WTC11 (cell line): ENCODE measurements at regions not wholly inside any gene's neighbourhood (a gene's known extent, or its start where the extent isn't known, plus 50 kb on each side); places are given as distances from the start of the nearest gene placed in this dataset.

ENCODE experiments used
- ATAC-seq: fragments of 200-7000 bp; cut with Tn5 transposase; 2 replicates; pipeline ENCODE4 v1.10.0; 2021; ENCODE audit warnings: mild to moderate bottlenecking, moderate library complexity
- CTCF ChIA-PET: fragments of 300-600 bp; sonication (Branson Sonifier 250); formaldehyde crosslinking; loops from one replicate; lab custom pipeline; 2021; ENCODE audit warnings: antibody characterized with exemption; lab: Charles Lee
- POLR2A ChIA-PET: fragments of 350-600 bp; sonication (Branson Sonifier 250); formaldehyde crosslinking; loops from one replicate; lab custom pipeline; 2021; ENCODE audit warnings: antibody characterized with exemption; lab: Charles Lee
- DNase-seq: peaks from one replicate; pipeline ENCODE4 v3.0.0; 2021; ENCODE audit warnings: low spot score
- H3K27ac Mint-ChIP-seq: 2 replicates; pipeline ENCODE4 v1.8.0; 2021; ENCODE audit warnings: mixed read lengths
- H3K27me3 Mint-ChIP-seq: 2 replicates; pipeline ENCODE4 v1.8.0; 2021; ENCODE audit warnings: low read depth, mild to moderate bottlenecking, moderate library complexity, mixed read lengths
- H3K36me3 Mint-ChIP-seq: 2 replicates; pipeline ENCODE4 v1.8.0; 2021; ENCODE audit warnings: mixed read lengths
- H3K4me1 Mint-ChIP-seq: 2 replicates; pipeline ENCODE4 v1.8.0; 2022; ENCODE audit warnings: mixed read lengths
- H3K4me3 Mint-ChIP-seq: 2 replicates; pipeline ENCODE4 v1.8.0; 2021; ENCODE audit warnings: mild to moderate bottlenecking, moderate library complexity, mixed read lengths
- H3K9me3 Mint-ChIP-seq: 2 replicates; pipeline ENCODE4 v1.8.0; 2021; ENCODE audit warnings: mixed read lengths
- ATF1 ChIP-seq: sonication (generic); formaldehyde crosslinking; IDR thresholded peaks from 2 replicates; pipeline ENCODE4 v1.8.1; 2023; ENCODE audit warnings: mild to moderate bottlenecking, moderate library complexity, missing genetic modification reagents
- CREB1 ChIP-seq: sonication (generic); formaldehyde crosslinking; IDR thresholded peaks from 2 replicates; pipeline ENCODE4 v1.8.0; 2023; ENCODE audit warnings: mild to moderate bottlenecking, missing genetic modification reagents
- ELF4 ChIP-seq: sonication (generic); formaldehyde crosslinking; IDR thresholded peaks from 2 replicates; pipeline ENCODE4 v1.8.1; 2022; ENCODE audit warnings: low read depth, mild to moderate bottlenecking, moderate library complexity, missing genetic modification reagents
- EMX1 ChIP-seq: fragments of 250-450 bp; sonication (Bioruptor Pico); IDR thresholded peaks from 2 replicates; pipeline ENCODE4 v1.8.0; 2021; ENCODE audit warnings: mild to moderate bottlenecking
- FOXJ3 ChIP-seq: sonication (generic); formaldehyde crosslinking; IDR thresholded peaks from 2 replicates; pipeline ENCODE4 v1.9.0; 2021; ENCODE audit warnings: missing genetic modification reagents, mild to moderate bottlenecking, borderline replicate concordance
- HMGA2 ChIP-seq: fragments of 250-450 bp; sonication (Bioruptor Pico); IDR thresholded peaks from 2 replicates; pipeline ENCODE4 v1.4.0; 2021; ENCODE audit warnings: mild to moderate bottlenecking, moderate library complexity
- MYBL2 ChIP-seq: sonication (generic); formaldehyde crosslinking; IDR thresholded peaks from 2 replicates; pipeline ENCODE4 v1.8.1; 2023; ENCODE audit warnings: mild to moderate bottlenecking, moderate library complexity, missing genetic modification reagents
- NFE2L1 ChIP-seq: sonication (generic); formaldehyde crosslinking; IDR thresholded peaks from 2 replicates; pipeline ENCODE4 v1.8.1; 2023; ENCODE audit warnings: missing genetic modification reagents
- NR3C1 ChIP-seq: sonication (generic); formaldehyde crosslinking; conservative IDR thresholded peaks from 2 replicates; pipeline ENCODE4 v1.8.1; 2023; ENCODE audit warnings: low read depth, mild to moderate bottlenecking, missing genetic modification reagents
- TEAD4 ChIP-seq: sonication (generic); formaldehyde crosslinking; IDR thresholded peaks from 2 replicates; pipeline ENCODE4 v1.8.0; 2022; ENCODE audit warnings: mild to moderate bottlenecking, missing genetic modification reagents
- TP53 ChIP-seq: sonication (generic); formaldehyde crosslinking; IDR thresholded peaks from 2 replicates; pipeline ENCODE4 v1.8.1; 2023; ENCODE audit warnings: mild to moderate bottlenecking, missing genetic modification reagents
- ZNF423 ChIP-seq: fragments of 250-450 bp; sonication (Bioruptor Pico); IDR thresholded peaks from 2 replicates; pipeline ENCODE4 v2.1.2; 2022; ENCODE audit warnings: mild to moderate bottlenecking, moderate library complexity
- TF ChIP-seq, protein P1 (sequence below): fragments of 250-450 bp; sonication (Bioruptor Pico); IDR thresholded peaks from 2 replicates; pipeline ENCODE4 v2.1.2; 2022; ENCODE audit warnings: mild to moderate bottlenecking, moderate library complexity
- TF ChIP-seq, protein P2 (sequence below): fragments of 250-450 bp; sonication (Bioruptor Pico); IDR thresholded peaks from 2 replicates; pipeline ENCODE4 v1.9.0; 2021; ENCODE audit warnings: mild to moderate bottlenecking
- TF ChIP-seq, protein P3 (sequence below): sonication (generic); formaldehyde crosslinking; IDR thresholded peaks from 2 replicates; pipeline ENCODE4 v1.8.1; 2022; ENCODE audit warnings: mild to moderate bottlenecking, moderate library complexity, missing genetic modification reagents
- TF ChIP-seq, protein P4 (sequence below): sonication (generic); formaldehyde crosslinking; IDR thresholded peaks from 2 replicates; pipeline ENCODE4 v1.8.1; 2022; ENCODE audit warnings: missing genetic modification reagents, borderline replicate concordance
- TF ChIP-seq, protein P5 (sequence below): sonication (generic); formaldehyde crosslinking; IDR thresholded peaks from 2 replicates; pipeline ENCODE4 v1.8.0; 2022; ENCODE audit warnings: mild to moderate bottlenecking, missing genetic modification reagents
- TF ChIP-seq, protein P6 (sequence below): sonication (generic); formaldehyde crosslinking; IDR thresholded peaks from 2 replicates; pipeline ENCODE4 v1.8.1; 2023; ENCODE audit warnings: mild to moderate bottlenecking, missing genetic modification reagents
- TF ChIP-seq, protein P7 (sequence below): sonication (generic); formaldehyde crosslinking; IDR thresholded peaks from 2 replicates; pipeline ENCODE4 v1.8.1; 2023; ENCODE audit warnings: mild to moderate bottlenecking, moderate library complexity, missing genetic modification reagents
- TF ChIP-seq, protein P8 (sequence below): sonication (generic); formaldehyde crosslinking; conservative IDR thresholded peaks from 2 replicates; pipeline ENCODE4 v1.8.1; 2023; ENCODE audit warnings: mild to moderate bottlenecking, low read depth, missing genetic modification reagents, moderate library complexity

DNA sequence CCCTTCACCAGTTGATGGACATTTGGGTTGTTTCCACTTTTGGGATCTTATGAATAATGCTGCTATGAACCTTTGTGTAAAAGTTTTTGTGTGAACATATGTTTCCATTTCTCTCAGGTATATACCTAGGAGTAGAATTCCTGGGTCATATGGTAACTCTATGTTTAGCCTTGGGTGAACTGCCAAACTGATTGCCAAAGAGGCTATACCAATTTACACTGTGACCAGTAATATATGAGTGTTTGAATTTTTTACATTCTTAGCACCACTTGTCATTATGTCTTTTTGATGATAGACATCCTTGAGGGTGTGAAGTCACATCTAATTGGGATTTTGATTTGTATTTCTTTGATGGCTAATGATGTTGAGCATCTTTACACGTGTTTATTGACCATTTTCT is 290.1 kb downstream of the DUSP10 start:
- no peaks in the 10 kb centered on the region; the same call in 1 of the 2 replicates for H3K36me3 Mint-ChIP-seq
- peaks cover 16% of the 10 kb centered on the region for H3K9me3 Mint-ChIP-seq
- H3K27me3 Mint-ChIP-seq = no peaks in the 10 kb centered on the region
- POLR2A ChIA-PET = no interaction called here
- peaks cover 5% of the 10 kb centered on the region; the same call in 1 of the 2 replicates for H3K4me1 Mint-ChIP-seq
- ATAC-seq (no peak), DNase-seq (no peak)
- H3K4me3 Mint-ChIP-seq = no peak overlapping the region
- no peak overlapping the region for H3K27ac Mint-ChIP-seq
- TF ChIP-seq, protein P1, sequence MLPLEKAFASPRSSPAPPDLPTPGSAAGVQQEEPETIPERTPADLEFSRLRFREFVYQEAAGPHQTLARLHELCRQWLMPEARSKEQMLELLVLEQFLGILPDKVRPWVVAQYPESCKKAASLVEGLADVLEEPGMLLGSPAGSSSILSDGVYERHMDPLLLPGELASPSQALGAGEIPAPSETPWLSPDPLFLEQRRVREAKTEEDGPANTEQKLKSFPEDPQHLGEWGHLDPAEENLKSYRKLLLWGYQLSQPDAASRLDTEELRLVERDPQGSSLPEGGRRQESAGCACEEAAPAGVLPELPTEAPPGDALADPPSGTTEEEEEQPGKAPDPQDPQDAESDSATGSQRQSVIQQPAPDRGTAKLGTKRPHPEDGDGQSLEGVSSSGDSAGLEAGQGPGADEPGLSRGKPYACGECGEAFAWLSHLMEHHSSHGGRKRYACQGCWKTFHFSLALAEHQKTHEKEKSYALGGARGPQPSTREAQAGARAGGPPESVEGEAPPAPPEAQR (CRISPR knock-in tag) = no peak
- TF ChIP-seq, protein P2, sequence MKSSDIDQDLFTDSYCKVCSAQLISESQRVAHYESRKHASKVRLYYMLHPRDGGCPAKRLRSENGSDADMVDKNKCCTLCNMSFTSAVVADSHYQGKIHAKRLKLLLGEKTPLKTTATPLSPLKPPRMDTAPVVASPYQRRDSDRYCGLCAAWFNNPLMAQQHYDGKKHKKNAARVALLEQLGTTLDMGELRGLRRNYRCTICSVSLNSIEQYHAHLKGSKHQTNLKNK = no peak
- TF ChIP-seq, protein P3, sequence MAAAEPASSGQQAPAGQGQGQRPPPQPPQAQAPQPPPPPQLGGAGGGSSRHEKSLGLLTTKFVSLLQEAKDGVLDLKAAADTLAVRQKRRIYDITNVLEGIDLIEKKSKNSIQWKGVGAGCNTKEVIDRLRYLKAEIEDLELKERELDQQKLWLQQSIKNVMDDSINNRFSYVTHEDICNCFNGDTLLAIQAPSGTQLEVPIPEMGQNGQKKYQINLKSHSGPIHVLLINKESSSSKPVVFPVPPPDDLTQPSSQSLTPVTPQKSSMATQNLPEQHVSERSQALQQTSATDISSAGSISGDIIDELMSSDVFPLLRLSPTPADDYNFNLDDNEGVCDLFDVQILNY (CRISPR knock-in tag) = no peak
- TF ChIP-seq EMX1 (CRISPR knock-in tag) (no peak), ZNF423 (CRISPR knock-in tag) (no peak), HMGA2 (CRISPR knock-in tag) (no peak), ATF1 (CRISPR knock-in tag) (no peak), FOXJ3 (CRISPR knock-in tag) (no peak)
- TF ChIP-seq, all 79 proteins: peak for 0
- CTCF ChIA-PET = no interaction called here

DNA sequence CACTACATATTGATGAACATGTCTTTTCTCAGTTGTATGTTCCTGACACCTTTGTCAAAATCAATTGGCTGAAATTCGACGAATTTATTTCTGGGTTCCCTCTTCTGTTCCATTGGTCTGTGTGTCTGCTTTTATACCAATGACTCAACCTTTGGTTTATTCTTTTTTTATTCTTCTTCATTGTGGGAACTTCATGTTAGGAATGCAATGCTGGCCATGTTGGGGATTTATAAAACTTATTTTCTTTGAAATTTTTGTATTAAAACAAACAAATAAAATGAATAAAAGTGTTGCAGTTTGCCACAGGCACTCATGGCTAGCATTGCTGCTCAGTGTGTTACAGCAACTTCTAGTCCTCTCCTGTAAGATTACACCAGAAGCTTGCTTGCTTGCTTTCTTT is 287.8 kb downstream of the DUSP10 start:
- Mint-ChIP-seq H3K27ac (no peak overlapping the region), H3K27me3 (no peaks in the 10 kb centered on the region), H3K36me3 (no peaks in the 10 kb centered on the region; the same call in 1 of the 2 replicates), H3K4me1 (peaks cover 9% of the 10 kb centered on the region; the same call in 1 of the 2 replicates), H3K9me3 (peaks cover 16% of the 10 kb centered on the region), H3K4me3 (no peak overlapping the region)
- ATAC-seq = no peak
- ChIA-PET CTCF (no interaction called here), POLR2A (no interaction called here)
- no peak for DNase-seq
- TF ChIP-seq, protein P4, sequence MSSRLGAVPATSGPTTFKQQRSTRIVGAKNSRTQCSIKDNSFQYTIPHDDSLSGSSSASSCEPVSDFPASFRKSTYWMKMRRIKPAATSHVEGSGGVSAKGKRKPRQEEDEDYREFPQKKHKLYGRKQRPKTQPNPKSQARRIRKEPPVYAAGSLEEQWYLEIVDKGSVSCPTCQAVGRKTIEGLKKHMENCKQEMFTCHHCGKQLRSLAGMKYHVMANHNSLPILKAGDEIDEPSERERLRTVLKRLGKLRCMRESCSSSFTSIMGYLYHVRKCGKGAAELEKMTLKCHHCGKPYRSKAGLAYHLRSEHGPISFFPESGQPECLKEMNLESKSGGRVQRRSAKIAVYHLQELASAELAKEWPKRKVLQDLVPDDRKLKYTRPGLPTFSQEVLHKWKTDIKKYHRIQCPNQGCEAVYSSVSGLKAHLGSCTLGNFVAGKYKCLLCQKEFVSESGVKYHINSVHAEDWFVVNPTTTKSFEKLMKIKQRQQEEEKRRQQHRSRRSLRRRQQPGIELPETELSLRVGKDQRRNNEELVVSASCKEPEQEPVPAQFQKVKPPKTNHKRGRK = no peak
- TF ChIP-seq, protein P5, sequence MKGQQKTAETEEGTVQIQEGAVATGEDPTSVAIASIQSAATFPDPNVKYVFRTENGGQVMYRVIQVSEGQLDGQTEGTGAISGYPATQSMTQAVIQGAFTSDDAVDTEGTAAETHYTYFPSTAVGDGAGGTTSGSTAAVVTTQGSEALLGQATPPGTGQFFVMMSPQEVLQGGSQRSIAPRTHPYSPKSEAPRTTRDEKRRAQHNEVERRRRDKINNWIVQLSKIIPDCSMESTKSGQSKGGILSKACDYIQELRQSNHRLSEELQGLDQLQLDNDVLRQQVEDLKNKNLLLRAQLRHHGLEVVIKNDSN (CRISPR knock-in tag) = no peak
- no peak for TF ChIP-seq TEAD4 (CRISPR knock-in tag)
- TF ChIP-seq ELF4 (CRISPR knock-in tag) = no peak
- TF ChIP-seq, protein P6, sequence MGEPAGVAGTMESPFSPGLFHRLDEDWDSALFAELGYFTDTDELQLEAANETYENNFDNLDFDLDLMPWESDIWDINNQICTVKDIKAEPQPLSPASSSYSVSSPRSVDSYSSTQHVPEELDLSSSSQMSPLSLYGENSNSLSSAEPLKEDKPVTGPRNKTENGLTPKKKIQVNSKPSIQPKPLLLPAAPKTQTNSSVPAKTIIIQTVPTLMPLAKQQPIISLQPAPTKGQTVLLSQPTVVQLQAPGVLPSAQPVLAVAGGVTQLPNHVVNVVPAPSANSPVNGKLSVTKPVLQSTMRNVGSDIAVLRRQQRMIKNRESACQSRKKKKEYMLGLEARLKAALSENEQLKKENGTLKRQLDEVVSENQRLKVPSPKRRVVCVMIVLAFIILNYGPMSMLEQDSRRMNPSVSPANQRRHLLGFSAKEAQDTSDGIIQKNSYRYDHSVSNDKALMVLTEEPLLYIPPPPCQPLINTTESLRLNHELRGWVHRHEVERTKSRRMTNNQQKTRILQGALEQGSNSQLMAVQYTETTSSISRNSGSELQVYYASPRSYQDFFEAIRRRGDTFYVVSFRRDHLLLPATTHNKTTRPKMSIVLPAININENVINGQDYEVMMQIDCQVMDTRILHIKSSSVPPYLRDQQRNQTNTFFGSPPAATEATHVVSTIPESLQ (CRISPR knock-in tag) = no peak
- TF ChIP-seq NFE2L1 (CRISPR knock-in tag) = no peak
- TF ChIP-seq CREB1 (CRISPR knock-in tag) = no peak
- TF ChIP-seq MYBL2 (CRISPR knock-in tag) = no peak
- no peak for TF ChIP-seq NR3C1 (CRISPR knock-in tag)
- TF ChIP-seq, protein P7, sequence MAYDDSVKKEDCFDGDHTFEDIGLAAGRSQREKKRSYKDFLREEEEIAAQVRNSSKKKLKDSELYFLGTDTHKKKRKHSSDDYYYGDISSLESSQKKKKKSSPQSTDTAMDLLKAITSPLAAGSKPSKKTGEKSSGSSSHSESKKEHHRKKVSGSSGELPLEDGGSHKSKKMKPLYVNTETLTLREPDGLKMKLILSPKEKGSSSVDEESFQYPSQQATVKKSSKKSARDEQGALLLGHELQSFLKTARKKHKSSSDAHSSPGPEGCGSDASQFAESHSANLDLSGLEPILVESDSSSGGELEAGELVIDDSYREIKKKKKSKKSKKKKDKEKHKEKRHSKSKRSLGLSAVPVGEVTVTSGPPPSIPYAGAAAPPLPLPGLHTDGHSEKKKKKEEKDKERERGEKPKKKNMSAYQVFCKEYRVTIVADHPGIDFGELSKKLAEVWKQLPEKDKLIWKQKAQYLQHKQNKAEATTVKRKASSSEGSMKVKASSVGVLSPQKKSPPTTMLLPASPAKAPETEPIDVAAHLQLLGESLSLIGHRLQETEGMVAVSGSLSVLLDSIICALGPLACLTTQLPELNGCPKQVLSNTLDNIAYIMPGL = no peak
- TF ChIP-seq TP53 = no peak
- TF ChIP-seq, protein P8, sequence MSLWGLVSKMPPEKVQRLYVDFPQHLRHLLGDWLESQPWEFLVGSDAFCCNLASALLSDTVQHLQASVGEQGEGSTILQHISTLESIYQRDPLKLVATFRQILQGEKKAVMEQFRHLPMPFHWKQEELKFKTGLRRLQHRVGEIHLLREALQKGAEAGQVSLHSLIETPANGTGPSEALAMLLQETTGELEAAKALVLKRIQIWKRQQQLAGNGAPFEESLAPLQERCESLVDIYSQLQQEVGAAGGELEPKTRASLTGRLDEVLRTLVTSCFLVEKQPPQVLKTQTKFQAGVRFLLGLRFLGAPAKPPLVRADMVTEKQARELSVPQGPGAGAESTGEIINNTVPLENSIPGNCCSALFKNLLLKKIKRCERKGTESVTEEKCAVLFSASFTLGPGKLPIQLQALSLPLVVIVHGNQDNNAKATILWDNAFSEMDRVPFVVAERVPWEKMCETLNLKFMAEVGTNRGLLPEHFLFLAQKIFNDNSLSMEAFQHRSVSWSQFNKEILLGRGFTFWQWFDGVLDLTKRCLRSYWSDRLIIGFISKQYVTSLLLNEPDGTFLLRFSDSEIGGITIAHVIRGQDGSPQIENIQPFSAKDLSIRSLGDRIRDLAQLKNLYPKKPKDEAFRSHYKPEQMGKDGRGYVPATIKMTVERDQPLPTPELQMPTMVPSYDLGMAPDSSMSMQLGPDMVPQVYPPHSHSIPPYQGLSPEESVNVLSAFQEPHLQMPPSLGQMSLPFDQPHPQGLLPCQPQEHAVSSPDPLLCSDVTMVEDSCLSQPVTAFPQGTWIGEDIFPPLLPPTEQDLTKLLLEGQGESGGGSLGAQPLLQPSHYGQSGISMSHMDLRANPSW (CRISPR knock-in tag) = no peak
